ENCODE measurements at regions not wholly inside any gene's neighbourhood (a gene's known extent, or its start where the extent isn't known, plus 50 kb on each side); places are given as distances from the start of the nearest gene placed in this dataset.
"Not testable (repeated sequence)": the region's sequence is repeated elsewhere in the genome, so short reads cannot be mapped to it uniquely, and the experiment has no call there.

DNA sequence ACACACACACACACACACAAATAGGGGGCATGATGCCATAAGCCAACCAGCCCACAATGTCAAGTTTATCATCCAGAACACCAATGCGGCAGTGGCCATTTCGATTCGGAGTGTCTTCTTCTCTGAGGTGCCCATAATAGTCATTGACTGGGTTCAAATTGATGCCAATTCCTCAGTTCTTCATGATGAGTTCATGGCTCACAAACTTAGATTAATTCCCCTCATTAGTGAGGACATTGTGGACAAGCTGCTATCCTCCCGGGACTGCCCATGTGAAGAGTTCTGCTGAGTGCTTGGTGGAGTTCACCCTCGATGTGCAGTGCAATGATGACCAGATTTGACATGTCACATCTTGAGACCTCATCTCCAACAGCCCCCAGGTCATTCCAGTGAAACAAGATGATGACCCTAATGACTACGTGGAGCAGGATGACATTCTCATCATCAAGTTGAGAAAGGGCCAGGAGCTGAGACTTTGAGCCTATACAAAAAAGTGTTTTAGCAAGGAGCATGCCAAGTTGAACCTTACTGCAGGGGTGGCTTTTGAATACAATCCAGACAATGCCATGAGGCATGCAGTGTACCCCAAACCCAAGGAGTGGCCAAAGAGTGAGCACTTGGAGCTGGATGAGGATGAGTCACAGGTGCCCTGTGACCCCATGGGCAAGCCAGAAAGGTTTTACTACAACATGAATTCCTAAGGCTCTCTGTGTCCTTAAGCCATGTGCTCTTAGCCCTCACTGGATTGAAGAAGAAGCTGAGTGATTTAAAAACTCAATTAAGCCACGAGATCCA, 211.6 kb upstream of the SAMSN1 start:
- DNase-seq: no peak

DNA sequence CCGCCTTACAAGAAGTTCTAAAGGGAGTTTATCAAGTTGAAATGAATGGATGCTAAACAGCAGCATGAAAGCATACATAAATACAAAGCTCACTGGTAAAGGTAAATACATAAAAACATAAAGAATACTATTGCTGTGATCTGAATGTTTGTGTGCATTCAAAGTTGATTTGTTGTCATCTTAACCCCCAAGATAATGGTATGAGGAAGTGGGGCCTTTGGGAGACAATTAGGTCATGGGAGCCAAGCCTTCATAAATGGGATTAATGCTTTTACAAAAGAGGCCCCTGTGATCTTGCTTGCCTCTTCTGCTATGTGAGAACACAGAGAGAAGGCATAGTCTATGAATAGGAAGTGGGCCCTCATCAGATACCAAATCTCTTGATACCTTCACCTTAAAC, 209.0 kb upstream of the SAMSN1 start:
- no peak for DNase-seq

DNA sequence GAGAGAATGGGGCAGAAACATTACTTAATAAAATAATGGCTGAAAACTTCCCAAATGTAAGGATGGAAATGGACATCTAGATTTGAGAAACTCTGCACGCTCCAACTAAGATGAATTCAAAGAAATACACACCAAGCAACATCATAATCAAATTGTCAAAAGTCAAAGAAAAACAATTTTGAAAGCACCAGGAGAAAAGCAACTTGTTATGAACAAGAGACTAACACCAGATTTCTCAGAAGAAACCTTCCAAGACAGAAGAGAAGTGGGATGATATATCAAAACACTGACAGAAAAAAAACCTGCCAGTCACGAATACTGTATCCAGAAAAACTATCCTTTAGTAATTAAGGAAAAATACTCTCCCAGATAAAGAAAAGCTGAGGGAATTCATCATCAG, 208.6 kb upstream of the SAMSN1 start:
- no peak for DNase-seq

DNA sequence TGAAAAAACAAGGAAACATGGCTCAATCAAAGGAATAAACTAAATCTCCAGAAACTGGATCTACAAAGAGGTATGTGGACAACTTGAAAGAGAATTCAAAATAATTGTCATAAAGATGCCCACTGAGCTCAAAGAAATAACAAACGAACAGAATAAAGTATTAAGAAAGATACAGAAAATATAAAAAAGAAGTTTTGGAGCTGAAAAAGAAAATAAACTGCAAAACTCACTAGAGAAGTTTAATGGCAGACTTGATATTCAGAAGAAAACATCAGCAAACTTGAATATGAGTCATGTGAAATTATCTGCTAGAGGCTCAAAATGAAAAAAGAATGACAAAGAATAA, 208.1 kb upstream of the SAMSN1 start:
- no peak for DNase-seq

DNA sequence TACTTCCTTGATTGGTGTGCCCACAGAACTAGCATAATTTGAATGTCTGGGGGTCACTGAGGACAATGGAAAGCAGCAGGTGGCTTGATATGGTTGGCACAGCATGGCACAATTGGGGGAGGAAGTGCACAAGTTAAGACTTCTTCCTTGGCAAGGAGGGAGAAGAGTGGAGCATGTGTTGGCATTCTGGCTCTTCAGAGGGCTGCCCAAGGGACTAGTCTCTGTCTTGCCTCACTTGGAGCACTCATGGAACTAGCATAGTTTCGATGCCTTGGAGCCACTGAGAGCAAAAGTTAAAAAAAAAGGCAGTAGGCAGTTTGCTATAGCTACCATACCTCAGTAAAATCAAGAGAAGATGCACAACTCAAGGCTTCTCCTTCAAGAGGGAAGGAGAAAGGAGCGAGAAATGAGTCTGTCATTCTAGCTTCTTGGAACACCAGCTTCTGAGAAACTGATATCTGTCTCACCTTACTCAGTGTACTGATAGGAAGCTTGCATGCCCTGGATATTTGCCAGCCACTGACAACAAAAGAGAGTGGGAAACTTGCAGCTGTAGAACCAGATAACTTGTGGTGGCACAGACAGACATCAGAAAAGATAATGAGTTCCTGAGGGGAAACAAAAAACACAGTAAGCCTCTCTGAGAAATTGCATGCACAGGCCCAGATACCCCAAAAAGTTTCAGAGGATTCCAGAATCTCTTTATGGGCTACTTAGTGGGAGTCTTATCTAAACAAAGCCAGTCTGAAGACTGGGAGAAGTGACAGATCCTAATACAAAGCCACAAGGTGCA, 207.5 kb upstream of the SAMSN1 start:
- no peak for DNase-seq

DNA sequence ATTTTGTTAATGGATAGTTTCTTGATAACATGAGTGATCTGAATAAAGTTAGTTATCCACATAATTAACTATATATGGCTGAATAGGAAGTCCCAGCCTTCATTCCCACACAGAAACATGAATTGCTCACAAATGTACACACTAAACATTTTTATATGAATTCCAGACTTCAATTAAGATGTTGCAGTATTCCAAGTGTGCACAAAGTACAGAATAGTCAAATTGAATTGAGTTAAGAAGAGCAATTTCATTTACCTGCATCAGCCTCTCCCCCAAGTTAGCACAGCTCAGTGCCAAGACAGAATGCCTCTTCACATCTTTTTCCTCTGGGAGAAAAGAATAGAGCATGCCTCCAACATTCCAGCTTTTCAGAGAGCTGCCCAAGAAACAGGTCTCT, 207.0 kb upstream of the SAMSN1 start:
- no peak for DNase-seq

DNA sequence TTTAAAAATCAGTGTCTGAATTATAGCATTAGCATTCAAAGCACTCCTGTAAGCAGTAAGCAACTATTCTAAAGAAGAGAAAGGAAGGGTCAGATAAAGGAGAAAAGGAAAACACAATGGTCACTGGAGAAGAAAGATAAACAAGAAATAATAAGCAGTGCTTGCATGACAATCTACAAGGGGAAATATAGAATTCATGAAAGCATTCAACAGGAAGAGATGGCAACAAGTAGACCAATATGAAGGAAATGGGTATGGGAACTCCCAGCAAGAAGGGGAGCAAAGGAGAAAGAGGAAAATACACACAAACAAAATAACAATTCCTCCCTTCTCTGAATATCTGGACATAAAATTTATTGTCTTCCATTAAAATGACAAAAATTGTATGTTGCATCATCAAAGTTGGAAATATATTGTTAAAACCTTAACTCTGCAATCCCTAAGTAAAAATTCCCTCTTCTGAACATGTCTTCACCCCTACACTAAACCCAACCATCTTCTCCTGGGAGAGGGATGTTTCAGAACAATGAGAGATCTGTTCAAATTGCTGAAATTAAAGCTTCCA, 206.3 kb upstream of the SAMSN1 start:
- DNase-seq: no peak

DNA sequence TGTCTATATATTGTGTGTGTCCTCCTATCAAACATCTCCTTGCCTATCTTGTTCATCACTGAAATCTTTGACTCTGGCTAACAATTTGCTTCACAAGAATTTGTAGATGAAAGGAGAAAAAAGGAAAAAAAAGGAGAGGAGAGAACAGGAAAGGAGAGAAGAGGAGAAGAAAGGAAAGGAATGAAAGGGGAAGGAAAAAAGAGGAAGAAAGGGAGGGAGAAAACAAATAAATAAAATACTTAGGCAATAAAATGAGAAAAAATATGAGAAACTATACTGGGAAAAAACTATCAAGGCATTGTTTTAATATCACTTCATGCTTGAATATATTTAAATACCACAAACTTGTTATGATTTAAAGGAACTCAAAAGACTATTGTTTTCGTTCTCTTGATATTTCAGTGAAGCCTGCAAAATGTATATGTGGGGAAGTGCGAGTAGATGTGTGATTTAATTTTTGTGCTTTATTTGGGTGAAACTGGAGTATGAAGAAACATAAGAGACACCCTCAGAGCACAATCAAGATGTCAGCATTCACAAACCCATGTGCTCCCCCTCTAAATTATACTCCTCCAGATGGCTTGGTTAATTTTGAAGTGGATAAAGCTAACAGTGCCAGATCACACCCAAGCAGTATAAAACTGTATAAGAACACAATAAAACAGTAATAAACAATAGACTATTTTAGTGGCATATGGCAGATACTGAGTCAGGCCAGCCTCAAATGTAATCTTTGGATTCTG, 205.7 kb upstream of the SAMSN1 start:
- no peak for DNase-seq

DNA sequence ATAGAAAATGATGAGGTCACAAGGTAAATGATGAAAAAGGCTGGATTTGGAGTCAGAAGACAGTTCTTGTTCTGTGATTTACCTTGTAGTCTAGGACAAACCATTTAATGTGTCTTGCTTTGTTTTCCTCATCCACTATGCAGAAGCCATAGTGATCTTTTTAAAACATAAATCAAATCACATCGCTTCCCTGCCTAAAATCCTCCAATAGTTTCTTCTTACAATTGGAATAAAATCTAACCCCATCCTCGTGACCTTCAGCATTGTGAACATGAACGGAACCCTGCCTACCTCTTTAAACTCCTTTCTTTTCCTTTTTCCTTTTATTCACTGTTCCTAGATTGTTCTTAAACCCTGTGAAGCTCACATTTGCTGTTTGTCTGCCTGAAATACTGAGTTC, 204.9 kb upstream of the SAMSN1 start:
- no peak for DNase-seq

DNA sequence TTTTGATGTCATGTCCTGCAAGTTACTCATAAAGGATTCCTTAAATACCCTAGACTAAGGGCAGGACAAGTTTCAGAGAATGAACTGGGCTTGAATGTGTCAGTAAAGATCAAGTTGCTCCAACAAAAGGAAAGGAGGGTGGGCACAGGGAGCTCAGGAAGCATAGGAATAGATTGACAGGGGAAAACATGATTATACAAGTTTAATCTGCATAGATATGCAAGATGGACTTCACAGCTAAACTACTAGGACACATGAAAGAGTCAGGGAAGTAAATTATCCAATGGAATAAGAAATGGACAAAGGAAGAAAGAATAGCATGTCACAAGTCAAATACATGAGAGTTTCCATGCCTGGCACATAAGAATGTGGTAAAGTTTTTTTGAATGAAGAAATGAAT, 203.9 kb upstream of the SAMSN1 start:
- no peak for DNase-seq

DNA sequence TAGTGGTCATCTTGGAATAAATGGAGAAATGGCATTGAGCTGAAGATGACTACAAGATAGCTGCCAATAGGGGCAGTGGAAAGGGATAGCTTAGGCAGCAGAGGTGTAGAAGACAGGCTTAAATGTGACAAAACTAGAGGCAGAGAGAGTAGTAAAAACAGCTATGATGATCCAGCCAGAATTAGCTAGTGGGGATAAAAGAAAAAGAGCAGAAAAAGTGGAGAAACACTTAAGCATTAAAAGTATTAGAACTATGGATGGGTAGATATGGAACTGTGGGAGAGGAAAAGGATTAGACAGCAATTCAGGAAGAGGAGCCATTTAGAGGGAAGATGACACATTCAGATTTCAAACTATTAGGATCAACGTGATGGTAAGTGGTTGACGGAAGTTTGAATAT, 202.5 kb upstream of the SAMSN1 start:
- DNase-seq: no peak

DNA sequence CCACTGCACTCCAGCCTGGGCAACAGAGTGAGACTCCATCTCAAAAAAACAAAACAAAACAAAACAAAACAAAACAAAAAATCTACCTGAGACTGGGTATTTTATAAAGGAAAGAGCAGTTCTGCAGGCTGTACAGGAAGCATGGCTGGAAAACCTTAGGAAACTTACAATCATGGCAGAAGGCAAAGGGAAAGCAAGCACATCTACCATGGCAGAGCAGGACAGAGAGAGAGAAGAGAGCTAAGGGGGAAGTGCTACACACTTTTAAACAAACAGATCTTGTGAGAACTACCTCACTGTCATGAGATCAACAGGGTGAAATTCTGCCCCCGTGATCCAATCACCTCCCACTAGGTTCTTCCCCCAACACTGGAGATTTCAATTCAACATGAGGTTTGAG, 198.3 kb upstream of the SAMSN1 start:
- DNase-seq: no peak

DNA sequence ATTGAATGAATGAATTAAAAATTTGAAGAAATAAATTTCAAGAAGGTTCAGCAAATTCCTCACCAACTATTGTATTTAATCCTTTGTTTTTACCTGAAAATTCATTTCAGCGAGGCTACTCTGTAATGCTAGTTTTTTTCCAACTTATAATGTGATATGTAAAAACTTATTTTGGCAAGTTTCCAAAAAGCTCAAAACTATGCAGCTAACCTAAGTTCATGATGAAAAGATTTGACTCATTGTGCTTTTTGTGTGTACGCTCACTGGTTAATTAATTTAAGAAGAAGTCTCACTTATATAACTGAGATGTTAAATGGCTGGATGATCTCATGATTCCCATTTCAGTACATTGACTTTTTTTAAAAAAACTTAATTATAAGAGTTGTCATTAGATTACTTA, 196.0 kb upstream of the SAMSN1 start:
- DNase-seq: peak in 1 of 51 donors; percentile 2

DNA sequence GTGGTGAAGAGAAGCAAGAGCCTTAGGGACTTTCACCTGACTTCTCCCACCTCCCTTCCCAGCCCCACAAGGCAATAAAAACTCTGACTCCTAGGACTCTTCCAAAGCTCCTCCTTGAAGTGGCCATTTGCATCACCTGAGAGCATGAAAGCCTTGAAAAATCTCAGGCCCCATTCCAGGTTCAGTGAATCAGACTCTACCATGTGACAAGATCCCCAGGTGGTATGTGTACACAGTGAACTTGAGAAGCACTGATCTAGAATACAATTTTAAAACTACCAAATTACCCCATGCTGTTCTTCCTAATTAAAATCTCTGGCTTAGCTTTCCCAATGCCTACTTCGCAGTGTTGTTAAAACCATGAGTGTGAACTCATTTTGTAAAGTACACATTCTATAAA, 195.1 kb upstream of the SAMSN1 start:
- no peak for DNase-seq

DNA sequence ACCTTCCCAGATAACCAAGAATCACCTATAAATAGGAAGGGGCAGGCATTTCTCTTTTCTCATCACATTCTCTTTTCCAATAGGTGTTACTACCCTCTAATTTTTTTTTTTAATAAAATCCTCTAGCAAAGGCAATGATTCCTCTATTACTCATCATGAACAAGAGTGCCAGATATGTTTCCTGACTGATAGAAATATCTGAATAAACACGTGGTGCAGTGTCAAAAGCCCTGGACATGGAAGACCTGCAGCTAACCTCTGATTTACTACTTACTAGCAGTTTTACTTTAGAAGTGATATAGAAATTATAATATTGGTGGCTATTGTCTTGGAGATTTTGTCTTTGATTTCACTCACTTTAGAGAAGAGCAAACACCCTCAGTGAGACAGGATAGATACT, 194.6 kb upstream of the SAMSN1 start:
- no peak for DNase-seq

DNA sequence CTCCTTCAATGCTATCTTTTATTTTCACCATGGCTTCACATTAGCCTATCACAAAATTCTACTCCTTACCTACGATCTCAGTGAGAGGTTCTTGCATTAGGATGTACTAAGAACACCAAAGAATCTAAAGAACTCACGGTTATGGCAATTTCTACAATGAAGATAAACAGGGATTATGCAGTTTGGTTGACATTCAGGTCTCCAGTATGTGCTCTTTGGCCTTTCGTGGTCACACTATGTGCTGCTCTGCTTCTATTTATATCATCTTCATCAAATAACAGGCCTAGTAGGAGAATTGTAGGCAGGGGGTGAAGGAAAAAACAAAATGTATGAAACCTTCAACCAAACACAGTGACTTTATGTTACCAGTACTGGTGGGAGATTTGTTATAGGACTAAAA, 194.0 kb upstream of the SAMSN1 start:
- no peak for DNase-seq

DNA sequence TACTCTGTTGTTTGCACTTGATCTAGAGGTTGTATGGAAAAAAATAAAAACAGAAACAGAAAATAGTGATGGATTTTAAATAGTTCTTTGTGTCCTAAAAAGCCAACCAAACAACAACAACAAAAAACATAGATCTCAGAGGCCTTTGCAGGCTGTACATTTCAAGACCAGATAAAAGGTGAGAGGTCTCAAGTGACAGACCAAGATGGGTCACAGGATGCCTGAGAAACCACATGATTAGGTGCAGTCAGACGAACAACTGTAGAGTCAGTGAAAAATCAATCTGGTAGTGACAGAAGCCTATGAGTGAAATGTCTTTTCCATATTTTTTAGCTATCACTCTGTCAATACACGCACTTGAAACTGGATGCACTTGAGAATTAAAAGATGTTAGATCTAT, 193.5 kb upstream of the SAMSN1 start:
- no peak for DNase-seq

DNA sequence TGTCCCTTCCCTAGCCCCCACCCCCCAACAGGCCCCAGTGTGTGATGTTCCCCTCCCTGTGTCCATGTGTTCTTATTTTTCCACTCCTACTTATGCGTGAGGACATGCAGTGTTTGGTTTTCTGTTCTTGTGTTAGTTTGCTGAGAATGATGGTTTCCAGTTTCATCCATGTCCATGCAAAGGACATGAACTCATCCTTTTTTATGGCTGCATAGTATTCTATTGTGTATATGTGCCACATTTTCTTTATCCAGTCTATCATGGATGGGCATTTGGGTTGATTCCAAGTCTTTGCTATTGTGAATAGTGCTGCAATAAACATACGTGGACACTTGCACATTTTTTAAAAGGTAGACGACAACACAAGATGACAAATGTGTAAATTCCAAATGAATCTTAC, 192.5 kb upstream of the SAMSN1 start:
- not testable (repeated sequence) for DNase-seq

DNA sequence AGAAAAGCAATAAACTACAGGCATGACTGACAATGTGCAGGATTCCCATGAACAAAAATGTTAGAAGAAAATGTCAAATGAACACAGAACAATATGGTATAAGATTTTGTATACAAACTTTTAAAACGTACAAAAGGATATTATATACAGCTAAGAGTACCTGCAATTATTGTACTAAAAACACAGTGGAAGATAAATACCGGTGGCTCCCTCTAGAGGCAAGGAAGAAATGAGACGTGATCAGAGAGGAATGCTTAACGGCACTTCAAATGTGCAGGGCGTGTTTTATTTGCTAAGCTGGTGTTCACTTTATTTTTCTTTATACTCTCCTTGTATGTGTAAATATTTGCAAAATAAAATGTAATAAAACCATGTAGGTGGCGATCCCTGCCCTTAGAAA, 191.8 kb upstream of the SAMSN1 start:
- DNase-seq: no peak

DNA sequence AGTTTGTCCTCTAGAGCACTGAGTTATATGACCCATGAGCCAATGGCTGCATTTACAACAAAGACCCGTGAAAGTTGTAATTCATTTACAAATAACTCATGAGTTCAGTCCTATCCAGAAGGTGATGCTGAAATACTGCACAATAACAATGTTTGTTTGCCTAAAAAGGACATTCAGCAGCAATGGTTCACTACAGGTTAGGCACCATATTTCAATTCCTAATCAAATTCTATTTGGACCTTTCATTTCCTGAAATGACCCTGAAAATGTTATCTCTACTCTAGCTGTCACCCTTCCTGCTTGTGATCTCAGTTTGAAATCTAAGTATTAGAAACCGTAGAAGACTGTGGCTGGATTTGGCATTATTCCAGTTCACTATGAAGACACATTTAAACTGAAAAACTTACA, 191.2 kb upstream of the SAMSN1 start:
- no peak for DNase-seq

DNA sequence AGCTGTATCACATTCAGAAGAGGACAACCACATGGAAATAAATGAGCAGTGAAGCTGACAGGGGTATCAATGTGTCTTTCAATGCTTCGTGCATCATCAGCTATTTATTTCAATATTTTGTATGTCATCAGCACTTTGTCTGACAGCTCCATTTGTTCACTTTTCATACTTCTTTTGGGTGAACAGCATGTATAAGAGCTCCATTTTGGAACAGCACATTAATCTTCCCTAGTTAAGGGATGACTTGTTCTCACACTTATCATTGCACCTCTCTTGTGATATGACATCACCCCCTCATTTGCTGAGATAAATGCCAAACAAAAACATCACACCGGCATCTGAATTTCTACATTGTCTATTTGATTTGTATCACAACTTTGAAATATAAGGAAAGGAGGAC, 190.6 kb upstream of the SAMSN1 start:
- DNase-seq: no peak

DNA sequence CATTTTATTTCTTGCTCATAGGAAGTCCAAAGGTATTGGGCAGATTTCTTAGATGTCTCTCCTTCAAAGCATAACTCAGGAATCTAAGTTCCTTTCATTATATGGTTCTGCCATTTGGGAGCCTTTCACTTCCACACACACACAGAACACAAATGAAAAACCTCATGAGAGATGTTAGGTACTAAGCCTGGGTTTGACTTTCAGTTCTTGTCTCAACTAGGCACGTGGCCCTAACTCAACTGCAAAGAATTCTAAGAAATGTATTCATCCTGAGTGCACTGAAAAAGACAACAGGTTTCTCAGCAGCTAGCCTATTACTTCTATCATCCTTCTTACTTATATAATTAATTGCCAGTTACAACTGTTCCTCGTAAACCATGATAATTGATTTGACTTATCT, 190.0 kb upstream of the SAMSN1 start:
- DNase-seq: no peak
